Hindlimb muscle (tissue), 1 donor: ENCODE measurements at regions not wholly inside any gene's neighbourhood (a gene's known extent, or its start where the extent isn't known, plus 50 kb on each side); places are given as distances from the start of the nearest gene placed in this dataset.

Experiments
- DNase-seq: peaks from one replicate; pipeline ENCODE4 v3.0.0-alpha.2; 2013

GRCh38 chr14:49971156-49972130 is 78.6 kb downstream of the ARF6 start:
- peak; percentile 29 for DNase-seq

GRCh38 chr14:49972131-49972671 is 79.3 kb downstream of the ARF6 start:
- peak; percentile 41 for DNase-seq

GRCh38 chr14:49972823-49973222 is 79.9 kb downstream of the ARF6 start:
- no peak for DNase-seq

GRCh38 chr14:49975276-49975675 is 82.4 kb downstream of the ARF6 start:
- DNase-seq, result no peak

- no peak for DNase-seq
Observed at GRCh38 chr14:49975799-49976198, 82.9 kb downstream of the ARF6 start.

GRCh38 chr14:49977126-49977841 is 84.4 kb downstream of the ARF6 start:
- DNase-seq, result no peak

- DNase-seq, result no peak
Observed at GRCh38 chr14:49980027-49980426, 87.1 kb downstream of the ARF6 start.

GRCh38 chr14:49982082-49982481 is 89.2 kb downstream of the ARF6 start:
- no peak for DNase-seq

- no peak for DNase-seq
Observed at GRCh38 chr14:49982501-49982951, 89.6 kb downstream of the ARF6 start.

- DNase-seq, result no peak
Observed at GRCh38 chr14:49984424-49984823, 91.5 kb downstream of the ARF6 start.

GRCh38 chr14:49986343-49987014 is 93.6 kb downstream of the ARF6 start:
- DNase-seq, result no peak

- no peak for DNase-seq
Observed at GRCh38 chr14:49988080-49988990, 95.5 kb downstream of the ARF6 start.

- no peak for DNase-seq
Observed at GRCh38 chr14:49989966-49990365, 97.1 kb downstream of the ARF6 start.

- no peak for DNase-seq
Observed at GRCh38 chr14:49991491-49991890, 98.6 kb downstream of the ARF6 start.

GRCh38 chr14:49992036-49992435 is 99.2 kb downstream of the ARF6 start:
- DNase-seq, result no peak

- DNase-seq, result no peak
Observed at GRCh38 chr14:49992448-49992847, 99.6 kb downstream of the ARF6 start.

GRCh38 chr14:49992901-49993339 is 100.0 kb downstream of the ARF6 start:
- no peak for DNase-seq

- DNase-seq, result no peak
Observed at GRCh38 chr14:49993565-49993964, 100.7 kb downstream of the ARF6 start.

- DNase-seq, result no peak
Observed at GRCh38 chr14:49994951-49995561, 102.2 kb downstream of the ARF6 start.

GRCh38 chr14:49997991-49998390 is 105.1 kb downstream of the ARF6 start:
- DNase-seq, result no peak

GRCh38 chr14:49999146-49999761 is 106.4 kb downstream of the ARF6 start:
- DNase-seq, result peak; percentile 66
